ENCODE measurements at regions not wholly inside any gene's neighbourhood (a gene's known extent, or its start where the extent isn't known, plus 50 kb on each side); places are given as distances from the start of the nearest gene placed in this dataset.

- H3K4me1 ChIP-seq = no peaks in the 10 kb centered on the region
- ChIA-PET POLR2A (no interaction called here), CTCF (no interaction called here)
- H3K4me3 ChIP-seq (ENCODE audit: low read depth, low read length) = no peak overlapping the region
- intact Hi-C loops (cut with micrococcal nuclease; ENCODE audit: unreplicated experiment) = no loop called here
- Mint-ChIP-seq H3K4me3 (ENCODE audit: unreplicated experiment) (no peak overlapping the region), H3K27ac (ENCODE audit: unreplicated experiment) (no peak overlapping the region), H3K4me1 (ENCODE audit: low read depth, unreplicated experiment) (peaks cover 7% of the 10 kb centered on the region), H3K9me3 (ENCODE audit: unreplicated experiment) (no peaks in the 10 kb centered on the region), H3K27me3 (ENCODE audit: insufficient read depth, unreplicated experiment) (no peaks in the 10 kb centered on the region), H3K36me3 (ENCODE audit: insufficient read depth, unreplicated experiment) (no peaks in the 10 kb centered on the region)
- no peaks in the 10 kb centered on the region for H3K27me3 ChIP-seq (replicated peaks; ENCODE audit: control insufficient read depth, insufficient read depth, low read length)
- DNase-seq = no peak
- no peak for TF ChIP-seq CTCF (IDR thresholded peaks at IDR 0.05; ENCODE audit: insufficient read depth in 1 of 2, low read depth in 1 of 2, low read length in 1 of 2, severe bottlenecking in 1 of 2, unreplicated experiment in 1 of 2)
- H3K36me3 ChIP-seq (ENCODE audit: control insufficient read depth, insufficient read depth, low read length) = no peaks in the 10 kb centered on the region
- no peaks in the 10 kb centered on the region for H3K9me3 ChIP-seq
- BruUV-seq (replicated peaks) = no TSS peak
Measured at GRCh38 chr6:8334113-8334512, 101.2 kb downstream of the SLC35B3 start.

- no peaks in the 10 kb centered on the region for H3K27me3 ChIP-seq (replicated peaks; ENCODE audit: control insufficient read depth, insufficient read depth, low read length)
- ChIA-PET CTCF (no interaction called here), POLR2A (no interaction called here)
- H3K4me3 Mint-ChIP-seq (ENCODE audit: unreplicated experiment) = no peak overlapping the region
- H3K36me3 Mint-ChIP-seq (ENCODE audit: insufficient read depth, unreplicated experiment) = peaks cover 6% of the 10 kb centered on the region
- H3K9me3 ChIP-seq = no peaks in the 10 kb centered on the region
- DNase-seq = no peak
- intact Hi-C loops (cut with micrococcal nuclease; ENCODE audit: unreplicated experiment) = no loop called here
- no peaks in the 10 kb centered on the region for H3K36me3 ChIP-seq (ENCODE audit: control insufficient read depth, insufficient read depth, low read length)
- no peak for TF ChIP-seq CTCF (IDR thresholded peaks at IDR 0.05; ENCODE audit: insufficient read depth in 1 of 2, low read depth in 1 of 2, low read length in 1 of 2, severe bottlenecking in 1 of 2, unreplicated experiment in 1 of 2)
- no peaks in the 10 kb centered on the region for H3K9me3 Mint-ChIP-seq (ENCODE audit: unreplicated experiment)
- H3K4me3 ChIP-seq (ENCODE audit: low read depth, low read length) = no peak overlapping the region
- H3K4me1 ChIP-seq = no peaks in the 10 kb centered on the region
- peaks cover 7% of the 10 kb centered on the region for H3K4me1 Mint-ChIP-seq (ENCODE audit: low read depth, unreplicated experiment)
- H3K27ac Mint-ChIP-seq (ENCODE audit: unreplicated experiment) = no peak overlapping the region
- BruUV-seq (replicated peaks) = no TSS peak
- H3K27me3 Mint-ChIP-seq (ENCODE audit: insufficient read depth, unreplicated experiment) = no peaks in the 10 kb centered on the region
Measured at GRCh38 chr6:8329562-8329961, 105.8 kb downstream of the SLC35B3 start.

- Mint-ChIP-seq H3K9me3 (ENCODE audit: unreplicated experiment) (no peaks in the 10 kb centered on the region), H3K27me3 (ENCODE audit: insufficient read depth, unreplicated experiment) (no peaks in the 10 kb centered on the region), H3K27ac (ENCODE audit: unreplicated experiment) (no peak overlapping the region), H3K36me3 (ENCODE audit: insufficient read depth, unreplicated experiment) (peaks cover 12% of the 10 kb centered on the region), H3K4me1 (ENCODE audit: low read depth, unreplicated experiment) (peaks cover 15% of the 10 kb centered on the region), H3K4me3 (ENCODE audit: unreplicated experiment) (no peak overlapping the region)
- intact Hi-C loops (cut with micrococcal nuclease; ENCODE audit: unreplicated experiment) = no loop called here
- Histone ChIP-seq H3K4me1 (peaks cover 11% of the 10 kb centered on the region; the same call in 1 of the 2 replicates), H3K4me3 (ENCODE audit: low read depth, low read length) (no peak overlapping the region), H3K27me3 (replicated peaks; ENCODE audit: control insufficient read depth, insufficient read depth, low read length) (no peaks in the 10 kb centered on the region), H3K36me3 (ENCODE audit: control insufficient read depth, insufficient read depth, low read length) (no peaks in the 10 kb centered on the region), H3K9me3 (no peaks in the 10 kb centered on the region)
- no TSS peak for BruUV-seq (replicated peaks)
- DNase-seq = no peak
- ChIA-PET CTCF (no interaction called here), POLR2A (no interaction called here)
- no peak for TF ChIP-seq CTCF (IDR thresholded peaks at IDR 0.05; ENCODE audit: insufficient read depth in 1 of 2, low read depth in 1 of 2, low read length in 1 of 2, severe bottlenecking in 1 of 2, unreplicated experiment in 1 of 2)
Measured at GRCh38 chr6:8325743-8326142, 109.6 kb downstream of the SLC35B3 start.

Data from Caco-2 (cell line).